Pulmonary artery endothelial cell (primary cell): ENCODE measurements at regions not wholly inside any gene's neighbourhood (a gene's known extent, or its start where the extent isn't known, plus 50 kb on each side); places are given as distances from the start of the nearest gene placed in this dataset.
"Not testable (repeated sequence)": the region's sequence is repeated elsewhere in the genome, so short reads cannot be mapped to it uniquely, and the experiment has no call there.

Source experiments
- DNase-seq: peaks from one replicate; pipeline ENCODE4 v3.0.0-alpha.2; 2011; ENCODE audit warnings: low read depth, low spot score

DNA sequence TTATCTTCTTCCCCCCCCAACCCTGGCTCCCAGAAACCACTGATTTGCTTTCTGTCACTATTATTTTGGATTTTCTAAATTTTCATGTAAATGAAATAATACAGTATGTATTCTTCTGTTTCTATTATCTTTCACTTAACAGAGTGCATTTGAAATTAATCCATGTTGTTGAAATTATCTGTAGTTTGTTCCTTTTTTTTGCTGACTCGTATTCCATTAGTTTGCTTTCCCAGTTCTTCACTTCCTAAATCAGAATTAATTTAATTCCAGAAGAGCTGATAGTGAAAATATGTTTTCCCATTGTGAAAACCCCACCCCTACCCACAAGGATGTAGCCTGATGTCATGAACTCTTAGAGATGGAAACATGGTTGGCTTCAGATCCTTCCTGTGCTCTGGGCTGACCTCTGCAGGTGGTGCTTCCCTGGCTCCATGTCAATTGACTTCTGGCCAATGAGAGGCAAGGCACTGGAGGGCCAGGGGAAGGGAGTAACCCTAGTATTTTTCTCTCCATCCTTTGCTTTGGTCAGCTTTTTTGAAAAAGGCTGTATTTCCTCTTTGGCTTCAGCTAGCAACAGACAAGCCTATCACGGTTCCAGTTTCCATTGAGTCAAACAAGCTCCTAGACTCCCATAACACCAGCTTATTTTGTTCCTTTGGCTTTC lies 244.4 kb upstream of the HSF2 start:
- DNase-seq, result no peak

DNA sequence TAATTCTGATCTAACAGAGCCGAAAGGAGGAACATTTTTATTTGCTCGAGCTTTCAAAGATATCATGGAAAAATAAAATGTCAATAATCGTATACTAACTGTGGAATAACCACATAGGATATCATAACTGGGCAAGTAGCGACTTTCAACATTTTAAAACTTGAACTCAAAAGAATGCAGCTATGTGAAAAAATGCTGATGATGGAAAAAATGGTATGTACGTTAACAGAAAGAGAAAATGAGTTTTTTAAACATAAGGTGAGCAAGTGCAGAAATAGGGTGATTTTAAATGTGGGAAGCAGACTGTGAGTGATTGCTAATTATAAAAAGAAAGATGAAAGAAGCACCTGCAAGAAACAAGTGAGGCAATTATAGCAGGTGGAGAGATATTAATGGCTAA lies 238.3 kb upstream of the HSF2 start:
- no peak for DNase-seq

DNA sequence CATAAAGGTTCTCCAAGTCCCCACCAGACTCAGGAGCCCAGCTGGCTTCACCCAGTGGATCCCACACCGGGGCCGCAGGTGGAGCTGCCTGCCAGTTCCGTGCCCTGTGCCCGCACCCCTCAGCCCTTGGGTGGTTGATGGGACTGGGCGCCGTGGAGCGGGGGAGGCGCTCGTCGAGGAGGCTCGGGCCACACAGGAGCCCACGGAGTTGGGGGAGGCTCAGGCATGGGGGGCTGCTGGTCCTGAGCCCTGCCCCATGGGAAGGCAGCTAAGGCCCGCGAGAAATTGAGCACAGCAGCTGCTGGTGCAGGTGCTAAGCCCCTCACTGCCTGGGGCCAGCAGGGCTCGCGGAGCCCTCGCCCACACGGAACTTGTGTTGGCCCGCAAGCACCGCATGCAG lies 234.4 kb upstream of the HSF2 start:
- no peak for DNase-seq

DNA sequence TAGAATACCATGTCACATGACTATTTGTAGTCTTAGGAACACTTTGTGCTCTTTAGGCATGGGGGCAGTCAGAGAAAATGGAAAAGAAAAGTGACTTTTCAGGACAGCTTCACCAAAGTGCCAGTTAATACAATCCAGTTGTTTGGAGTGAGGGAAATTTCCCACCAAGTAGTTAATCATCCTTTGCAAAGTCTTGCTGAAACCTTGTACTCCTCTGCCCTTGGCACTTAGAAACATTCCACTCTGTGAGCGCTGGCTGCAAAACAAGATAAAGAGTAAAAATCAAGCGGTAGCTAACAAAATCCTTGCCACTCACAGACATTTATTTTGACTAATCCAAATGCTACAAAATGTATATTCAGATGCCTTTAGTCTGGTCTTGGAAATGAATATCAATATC lies 229.2 kb upstream of the HSF2 start:
- no peak for DNase-seq

DNA sequence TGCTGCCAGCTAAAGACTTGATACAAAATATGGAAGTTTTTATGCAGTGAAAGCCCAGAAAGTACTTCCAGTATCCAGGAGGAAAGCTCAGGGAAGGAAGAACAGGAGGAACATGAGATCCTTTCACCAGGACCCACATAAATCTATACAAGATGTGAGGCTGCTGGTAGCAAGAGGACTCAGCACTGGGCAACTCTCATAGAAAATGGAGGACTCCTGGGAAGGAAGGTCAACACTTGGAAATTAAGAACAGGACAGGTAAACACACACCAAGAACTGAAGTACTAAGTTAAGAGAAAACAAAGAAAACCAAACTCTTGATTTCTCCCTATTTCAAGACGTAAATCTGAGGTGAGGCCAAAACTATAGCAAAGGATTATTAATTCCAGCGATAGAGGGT lies 220.5 kb upstream of the HSF2 start:
- DNase-seq, result no peak

DNA sequence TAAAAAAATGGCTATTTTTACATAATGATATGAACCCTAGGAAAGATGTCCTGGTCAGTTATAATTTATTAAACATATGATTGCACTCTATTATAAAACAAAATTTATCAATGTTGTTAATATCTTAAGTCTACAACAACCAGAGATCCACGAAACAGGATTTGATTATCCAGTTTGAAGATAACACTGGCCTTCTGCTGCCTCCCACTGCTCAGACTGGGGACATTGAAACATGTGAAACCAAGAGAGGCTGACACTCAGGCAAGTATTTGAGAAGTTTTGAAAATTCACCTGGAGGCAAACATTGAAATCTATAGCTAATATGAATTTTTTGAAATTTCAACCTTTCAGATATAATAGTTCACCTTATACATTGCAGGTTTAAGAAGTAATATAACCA lies 219.3 kb upstream of the HSF2 start:
- DNase-seq, result no peak

DNA sequence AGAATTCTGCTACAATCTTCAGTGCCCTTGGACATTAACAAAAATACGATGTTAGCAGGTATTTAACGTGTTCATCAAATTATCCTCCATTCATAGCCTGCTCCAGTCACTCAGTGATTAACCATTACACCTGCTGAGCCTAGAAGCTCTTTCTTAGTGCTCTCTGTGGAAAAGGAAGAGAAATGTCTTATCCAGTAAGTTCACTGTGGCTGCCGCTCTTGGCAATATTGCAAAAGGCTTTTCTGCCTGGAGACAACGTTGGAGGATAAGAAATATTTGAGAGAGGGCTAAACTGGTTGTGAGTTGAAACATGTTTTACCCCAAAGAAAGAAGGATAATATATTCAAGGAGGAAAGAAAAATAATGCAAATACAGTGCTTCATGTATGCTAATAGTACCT lies 217.4 kb upstream of the HSF2 start:
- DNase-seq, result no peak

DNA sequence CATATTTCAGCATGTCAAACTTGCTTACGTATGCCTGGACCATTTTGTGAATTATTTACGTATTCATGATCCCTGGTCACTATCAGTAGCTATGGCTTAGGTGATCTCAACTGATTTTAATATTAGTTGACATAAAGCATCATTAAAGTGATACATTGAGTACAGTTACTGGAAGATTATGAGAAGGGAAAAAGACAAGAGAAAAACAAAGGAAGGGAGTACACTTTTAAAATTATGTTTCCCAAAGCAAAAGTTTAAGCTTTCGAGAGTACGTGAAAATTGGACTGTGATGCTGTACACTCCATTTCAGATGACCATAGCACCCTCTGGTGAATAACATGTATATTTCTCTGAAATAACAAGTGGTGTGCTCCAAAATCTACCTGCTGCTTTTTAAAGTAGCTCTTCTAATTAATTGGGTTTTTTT lies 215.0 kb upstream of the HSF2 start:
- DNase-seq, result no peak

DNA sequence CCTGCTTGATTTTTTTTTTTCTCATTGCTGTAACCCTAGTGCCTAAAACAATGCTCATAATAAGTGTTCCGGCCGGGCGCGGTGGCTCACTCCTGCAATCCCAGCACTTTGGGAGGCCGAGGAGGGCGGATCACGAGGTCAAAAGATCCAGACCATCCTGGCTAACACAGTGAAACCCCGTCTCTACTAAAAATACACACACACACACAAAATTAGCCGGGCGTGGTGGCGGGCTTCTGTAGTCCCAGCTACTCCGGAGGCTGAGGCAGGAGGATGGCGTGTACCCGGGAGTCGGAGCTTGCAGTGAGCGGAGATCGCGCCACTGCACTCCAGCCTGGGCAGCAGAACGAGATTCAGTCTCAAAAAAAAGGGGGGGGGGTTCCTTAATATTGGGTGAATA lies 214.0 kb upstream of the HSF2 start:
- DNase-seq, result not testable (repeated sequence)

DNA sequence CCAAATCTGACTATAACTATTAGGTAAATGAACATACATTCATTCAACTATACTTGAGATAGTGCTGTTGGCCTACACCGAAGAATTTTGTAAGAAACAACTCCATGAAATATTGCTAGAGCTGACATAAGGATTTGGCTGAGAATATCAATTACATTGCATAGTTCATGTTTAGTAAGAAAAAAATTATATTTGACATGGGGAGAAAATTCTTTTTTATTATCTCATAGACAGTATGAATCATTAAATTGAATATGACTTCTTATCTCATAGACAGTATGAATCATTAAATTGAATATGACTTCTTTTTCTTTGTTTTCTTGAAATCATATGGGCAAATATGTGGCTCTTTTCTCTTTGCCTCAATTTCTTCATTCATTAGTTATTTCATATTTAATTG lies 212.3 kb upstream of the HSF2 start:
- no peak for DNase-seq

DNA sequence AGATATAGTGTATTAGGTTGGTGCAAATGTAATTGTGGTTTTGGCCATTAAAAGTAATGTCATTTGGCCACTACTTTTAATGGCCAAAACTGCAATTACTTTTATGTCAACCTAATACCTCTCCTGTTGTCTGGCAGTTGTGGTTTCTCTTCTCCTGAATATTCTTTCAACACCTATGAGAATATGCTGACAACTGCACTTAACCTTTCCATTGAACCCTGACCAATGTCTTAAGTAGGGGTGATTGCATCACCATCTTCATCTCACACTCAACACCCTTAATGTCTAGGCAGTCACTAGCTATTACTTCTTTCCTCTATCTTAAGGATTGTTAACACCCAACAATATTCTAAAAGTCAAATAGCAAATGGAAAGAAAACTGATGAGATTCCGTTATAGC lies 200.5 kb upstream of the HSF2 start:
- no peak for DNase-seq

DNA sequence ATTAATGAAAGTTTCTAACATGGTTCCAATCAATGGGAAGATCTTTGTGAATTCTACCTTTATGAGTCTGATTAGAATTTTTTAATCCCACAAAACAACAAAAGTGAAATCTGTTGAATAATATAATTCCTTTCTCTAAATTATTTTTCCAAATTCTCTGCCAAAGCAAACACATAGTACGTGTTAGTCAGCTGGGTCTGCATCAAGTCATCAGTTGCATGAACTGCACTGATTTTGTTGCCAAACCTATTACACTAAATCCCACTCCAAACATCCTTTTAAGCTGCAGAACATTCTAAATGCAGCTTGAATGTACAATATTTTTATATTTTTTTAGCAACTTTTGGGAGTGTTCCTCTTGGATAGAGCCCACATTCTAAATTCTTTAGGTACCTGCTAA lies 199.0 kb upstream of the HSF2 start:
- no peak for DNase-seq

DNA sequence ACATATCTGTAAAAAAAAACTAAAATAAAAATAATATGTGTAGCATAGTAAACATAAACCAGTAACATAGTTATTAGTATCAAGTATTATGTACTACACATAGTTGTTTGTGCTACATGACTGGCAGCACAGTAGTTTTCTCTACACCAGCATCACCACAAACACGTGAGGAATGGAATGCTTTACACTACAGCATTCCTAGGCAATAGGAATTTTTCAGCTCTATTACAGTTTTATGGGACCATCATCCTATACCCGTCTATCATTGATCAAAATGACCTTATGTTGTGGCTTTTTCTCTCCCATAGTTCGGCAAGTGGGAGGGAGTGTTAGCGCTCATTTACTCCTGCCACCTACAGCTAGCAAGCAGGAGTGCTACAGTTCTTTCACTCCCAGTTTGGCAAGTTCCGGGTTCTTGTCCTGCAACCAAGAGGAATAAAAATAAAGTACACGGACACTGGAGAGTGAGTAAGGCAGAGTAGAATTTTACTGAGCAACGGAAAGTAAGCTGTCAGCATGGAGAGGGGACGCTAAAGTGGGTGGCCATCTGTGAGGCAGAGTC lies 196.8 kb upstream of the HSF2 start:
- DNase-seq, result no peak

DNA sequence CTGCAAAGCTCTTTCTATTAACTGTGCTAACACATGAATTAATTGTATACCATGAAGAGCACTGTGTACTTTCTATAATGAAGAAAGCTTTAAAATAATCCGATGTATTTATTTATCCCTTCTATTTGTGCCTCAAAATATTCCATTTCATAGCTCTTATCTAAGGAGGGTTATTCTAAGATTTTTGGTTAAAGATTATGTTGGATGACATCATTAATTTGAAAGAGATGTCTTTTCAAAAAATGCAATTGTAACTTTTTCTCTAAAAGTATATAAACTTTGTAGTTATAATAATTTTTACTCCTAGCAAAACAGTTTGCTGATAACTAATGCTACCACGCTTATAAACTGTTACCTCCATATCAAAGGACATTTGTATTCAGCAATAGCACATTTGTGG lies 192.4 kb upstream of the HSF2 start:
- no peak for DNase-seq

DNA sequence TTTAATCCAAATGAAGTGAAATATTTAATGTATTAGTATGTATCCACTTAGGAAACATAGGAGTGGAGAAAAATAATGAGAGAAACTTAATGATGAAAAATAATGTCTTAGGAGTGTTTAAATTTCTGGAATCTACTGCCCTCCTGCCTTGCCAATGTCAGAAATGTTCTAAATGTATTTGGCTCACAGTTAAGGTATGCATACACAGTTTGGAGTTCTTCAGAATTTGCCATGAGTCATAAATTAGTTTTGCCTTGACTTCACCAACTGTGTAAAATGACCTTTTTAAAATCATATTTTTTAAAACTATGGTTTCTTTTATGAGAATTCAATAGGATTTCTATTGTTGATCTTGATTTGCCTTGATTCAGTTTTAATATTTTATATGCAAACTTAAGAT lies 191.7 kb upstream of the HSF2 start:
- no peak for DNase-seq

DNA sequence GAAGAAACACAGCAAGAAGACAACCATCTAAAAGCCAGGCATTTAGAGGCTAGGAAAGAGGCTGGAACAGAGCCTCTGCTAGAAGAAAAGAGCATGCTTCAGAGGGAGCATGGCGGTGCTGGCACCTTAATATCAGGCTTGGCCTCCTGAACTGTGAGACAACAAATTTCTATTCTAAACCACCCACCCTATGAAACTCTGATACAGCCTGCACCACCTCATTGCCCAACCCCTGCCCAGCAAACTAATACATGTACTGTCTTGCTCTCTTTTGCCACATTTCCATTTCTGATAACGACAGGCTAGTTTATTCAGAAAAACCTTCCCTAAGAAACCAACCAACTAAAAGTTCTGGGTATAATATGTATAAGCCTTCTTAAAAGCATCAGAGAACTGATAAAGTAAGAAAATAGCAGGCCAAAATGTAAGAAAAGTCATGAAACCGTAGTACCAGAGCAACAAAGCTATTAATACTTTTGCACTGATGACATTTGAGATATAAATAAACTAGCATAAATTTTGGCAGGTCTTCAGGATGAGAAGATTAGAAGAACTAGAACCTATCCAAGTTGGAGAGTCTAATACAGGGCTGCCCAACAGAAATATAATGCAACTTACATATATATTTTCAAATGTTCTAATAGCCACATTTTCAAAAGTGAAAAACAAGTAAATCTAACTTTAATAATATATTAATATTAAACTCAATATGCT lies 184.7 kb upstream of the HSF2 start:
- DNase-seq, result no peak

DNA sequence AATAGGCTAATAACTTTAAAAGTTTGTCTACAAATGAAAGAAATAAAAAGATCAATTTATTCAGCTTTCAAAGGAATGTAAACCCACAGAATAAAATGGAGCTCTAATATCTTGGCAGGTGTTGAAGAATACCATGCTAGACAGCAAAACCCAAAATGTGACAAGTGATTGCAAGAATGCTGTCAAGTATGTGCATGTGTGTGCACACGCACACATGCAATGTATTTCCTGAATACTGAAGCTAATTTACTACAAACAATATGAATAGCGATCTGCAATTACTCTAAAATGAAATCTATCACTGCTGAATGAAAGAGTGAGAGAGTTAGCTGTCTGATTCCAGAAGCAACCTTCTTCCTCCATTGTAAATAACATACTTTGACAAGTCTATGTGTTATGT lies 179.2 kb upstream of the HSF2 start:
- no peak for DNase-seq

DNA sequence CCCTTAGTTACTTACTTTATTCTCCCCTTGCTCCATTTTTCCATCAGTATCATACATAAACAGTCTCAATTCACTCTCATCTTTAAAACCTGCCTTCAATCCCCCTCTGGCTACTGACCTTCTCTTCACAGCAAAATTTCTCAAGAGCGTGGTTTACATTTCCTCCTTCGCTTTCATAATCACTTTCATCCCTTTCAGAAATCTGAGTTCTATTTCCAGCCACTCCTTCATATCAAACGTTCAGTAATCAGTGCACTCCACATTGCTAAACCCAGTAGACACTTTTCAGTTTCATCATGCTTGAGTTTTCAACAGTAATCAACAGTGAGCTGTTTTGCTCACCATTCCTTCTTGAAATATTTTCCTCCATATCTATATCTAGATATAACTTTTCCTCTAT lies 176.7 kb upstream of the HSF2 start:
- no peak for DNase-seq

DNA sequence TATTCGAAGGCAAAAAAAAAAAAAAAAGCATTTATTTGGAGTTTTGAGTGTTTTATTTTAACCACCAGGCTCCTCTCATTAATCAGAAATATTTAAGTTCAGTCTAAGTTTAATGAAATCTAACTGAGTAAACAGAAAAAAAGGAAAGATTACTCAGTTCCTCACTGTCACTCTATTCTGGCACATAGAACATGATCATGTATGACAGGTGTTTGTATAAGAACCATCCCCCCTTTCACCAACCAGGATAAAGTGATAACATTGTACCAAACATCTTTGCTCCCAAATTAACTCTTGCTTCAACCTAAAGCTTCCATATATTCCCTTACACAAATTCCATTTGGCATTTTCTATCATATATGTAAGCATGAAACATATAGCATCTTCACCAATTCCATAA lies 176.2 kb upstream of the HSF2 start:
- no peak for DNase-seq

DNA sequence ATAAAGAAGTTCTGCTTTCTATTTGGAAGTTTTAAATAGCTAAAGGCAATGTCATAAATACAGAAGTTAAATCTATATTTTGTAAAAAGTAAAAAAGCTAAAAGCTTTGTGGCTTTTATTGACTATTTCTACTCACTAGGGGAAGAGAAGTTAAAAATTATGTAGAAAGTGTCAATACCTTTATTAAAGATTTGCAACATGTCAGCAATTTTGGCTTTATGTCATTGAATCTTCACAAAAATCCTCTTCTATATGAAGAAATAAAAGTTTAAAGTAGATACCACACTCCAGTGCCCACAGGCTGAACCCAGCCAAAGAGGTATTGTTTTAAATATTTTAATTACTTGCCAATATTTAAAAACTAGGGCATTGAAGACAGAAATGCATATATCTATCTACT lies 160.6 kb upstream of the HSF2 start:
- DNase-seq, result no peak

DNA sequence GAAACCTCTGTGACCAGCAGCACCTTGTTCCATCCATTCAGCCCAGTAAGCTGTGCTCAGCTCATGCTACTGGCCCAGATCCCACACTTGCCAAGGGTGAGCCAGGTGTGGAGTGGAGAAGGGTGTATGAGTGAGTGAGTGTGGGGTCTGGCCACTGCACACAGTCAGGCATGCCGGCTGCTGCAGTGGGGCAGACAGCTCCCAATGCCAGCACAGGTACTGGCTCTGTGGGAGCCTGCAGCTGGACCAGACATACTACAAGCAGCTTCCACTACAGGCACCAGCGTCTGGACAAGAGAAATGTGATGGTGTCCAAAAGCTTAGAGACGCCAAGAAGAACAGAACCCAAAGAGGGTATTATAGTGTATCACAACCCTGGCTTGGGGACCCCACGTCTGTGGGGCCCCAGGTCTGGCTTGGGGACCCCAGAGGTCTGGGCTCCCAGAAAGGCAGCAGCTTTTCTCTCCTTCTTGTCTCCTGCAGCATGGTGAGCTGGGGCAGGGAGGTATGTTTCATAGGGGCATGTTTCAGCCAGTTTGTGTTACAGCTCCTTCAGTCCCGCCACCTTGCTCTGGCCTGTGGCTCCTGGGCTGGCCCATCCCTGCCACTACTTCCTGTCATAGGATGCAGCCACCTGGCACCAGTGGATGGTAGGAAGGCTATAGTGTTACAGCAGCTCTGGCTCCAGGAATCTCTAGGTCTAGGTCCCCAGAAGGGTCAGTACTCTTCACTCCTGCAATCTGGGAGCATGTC lies 152.4 kb upstream of the HSF2 start:
- DNase-seq, result no peak

DNA sequence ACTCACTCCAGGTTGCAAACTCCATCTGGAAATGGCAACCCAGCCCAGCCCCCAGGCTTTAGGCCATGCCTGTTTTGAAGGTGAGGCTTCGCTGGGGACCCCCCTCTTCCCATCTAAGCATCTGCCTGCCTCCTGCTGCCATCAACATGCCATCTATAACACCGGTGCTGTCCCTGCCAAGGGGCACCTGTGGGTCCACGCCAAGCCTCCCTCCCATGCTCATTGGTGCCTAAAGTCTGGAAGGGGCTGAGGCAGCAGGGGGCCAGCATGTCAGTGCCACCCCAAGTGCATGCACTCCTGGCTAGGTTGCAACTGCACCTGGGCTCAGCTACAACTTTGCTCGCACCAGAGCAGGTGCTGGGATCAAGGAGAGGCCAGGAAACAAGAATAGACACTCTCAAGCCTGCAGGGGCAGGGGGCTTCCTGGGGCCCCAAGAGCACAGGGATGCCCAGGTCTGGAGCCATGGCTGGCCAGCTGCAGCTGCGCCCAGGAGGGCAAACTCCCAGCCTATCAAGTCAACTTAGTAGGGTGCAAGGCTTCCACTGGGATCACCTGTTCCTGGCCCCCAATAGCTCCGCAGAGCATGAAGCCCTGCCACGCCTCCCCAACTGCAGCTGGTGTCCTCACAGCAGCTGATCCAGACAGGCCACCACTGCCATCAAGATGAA lies 151.3 kb upstream of the HSF2 start:
- no peak for DNase-seq
